Spleen (tissue), 7 donors: ENCODE measurements at regions not wholly inside any gene's neighbourhood (a gene's known extent, or its start where the extent isn't known, plus 50 kb on each side); places are given as distances from the start of the nearest gene placed in this dataset.

Experiments
- POLR2A ChIP-seq, 3 donors: fragments of 450-650 bp; IDR thresholded peaks; one replicate each; pipeline ENCODE4 v1.5.1; 2017; ENCODE audit warnings: antibody characterized with exemption in 3 of 3, mild to moderate bottlenecking in 1 of 3
- POLR2AphosphoS5 ChIP-seq, 3 donors: sonication (generic); formaldehyde crosslinking; IDR thresholded peaks; one replicate each; pipeline ENCODE4 v1.5.1; 2017; ENCODE audit warnings: antibody characterized with exemption in 3 of 3
- TF ChIP-seq, protein P1 (sequence below), 11 experiments: fragments of 200-600 bp in 7 of 11; fragments of 450-650 bp in 4 of 11; sonication (generic) in 4 of 11; IDR thresholded peaks in 8 of 11; conservative IDR thresholded peaks in 3 of 11; 1 replicate in 7 of 11; 2 replicates in 4 of 11; pipeline versions ENCODE4 v1.4.0 to v1.8.0; 2016 to 2021; ENCODE audit warnings: antibody characterized with exemption in 11 of 11, inconsistent platforms in 4 of 11, mild to moderate bottlenecking in 1 of 11
- donor health status: DM: no; HTN: no; CAD: no; lungs with moderate emphysema.
- donor health status: DM: no; HTN: no; CAD: no.
- donor health status: DM: no; HTN: no; CAD: no.

DNA sequence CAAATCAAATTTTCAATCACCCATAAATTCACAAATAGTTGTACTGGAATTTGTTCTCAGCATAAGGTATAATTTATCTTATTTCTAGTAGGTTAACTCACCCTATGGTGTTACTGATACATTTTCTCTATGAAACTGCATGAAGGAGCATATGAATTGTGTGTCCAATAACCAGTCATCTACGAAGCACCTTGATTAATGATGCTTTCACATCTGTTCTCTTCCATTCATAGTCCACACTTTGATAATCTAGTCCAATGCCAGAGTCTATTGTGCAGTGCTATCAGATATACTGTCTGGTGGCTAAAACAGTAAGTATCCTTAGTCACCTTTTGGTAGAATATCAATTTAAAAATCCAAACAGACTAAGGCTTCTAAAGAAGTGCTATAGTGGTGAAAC lies 876.0 kb downstream of the RPS29 start:
- TF ChIP-seq POLR2A (IDR thresholded peaks at IDR 0.05) (no peak), POLR2AphosphoS5 (IDR thresholded peaks at IDR 0.05) (no peak)
- TF ChIP-seq, protein P1, sequence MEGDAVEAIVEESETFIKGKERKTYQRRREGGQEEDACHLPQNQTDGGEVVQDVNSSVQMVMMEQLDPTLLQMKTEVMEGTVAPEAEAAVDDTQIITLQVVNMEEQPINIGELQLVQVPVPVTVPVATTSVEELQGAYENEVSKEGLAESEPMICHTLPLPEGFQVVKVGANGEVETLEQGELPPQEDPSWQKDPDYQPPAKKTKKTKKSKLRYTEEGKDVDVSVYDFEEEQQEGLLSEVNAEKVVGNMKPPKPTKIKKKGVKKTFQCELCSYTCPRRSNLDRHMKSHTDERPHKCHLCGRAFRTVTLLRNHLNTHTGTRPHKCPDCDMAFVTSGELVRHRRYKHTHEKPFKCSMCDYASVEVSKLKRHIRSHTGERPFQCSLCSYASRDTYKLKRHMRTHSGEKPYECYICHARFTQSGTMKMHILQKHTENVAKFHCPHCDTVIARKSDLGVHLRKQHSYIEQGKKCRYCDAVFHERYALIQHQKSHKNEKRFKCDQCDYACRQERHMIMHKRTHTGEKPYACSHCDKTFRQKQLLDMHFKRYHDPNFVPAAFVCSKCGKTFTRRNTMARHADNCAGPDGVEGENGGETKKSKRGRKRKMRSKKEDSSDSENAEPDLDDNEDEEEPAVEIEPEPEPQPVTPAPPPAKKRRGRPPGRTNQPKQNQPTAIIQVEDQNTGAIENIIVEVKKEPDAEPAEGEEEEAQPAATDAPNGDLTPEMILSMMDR (IDR thresholded peaks at IDR 0.05 in 8 of 11, conservative IDR thresholded peaks at IDR 0.05 in 3 of 11): no peak
